ENCODE measurements at regions not wholly inside any gene's neighbourhood (a gene's known extent, or its start where the extent isn't known, plus 50 kb on each side); places are given as distances from the start of the nearest gene placed in this dataset.
"Not testable (repeated sequence)": the region's sequence is repeated elsewhere in the genome, so short reads cannot be mapped to it uniquely, and the experiment has no call there.

DNA sequence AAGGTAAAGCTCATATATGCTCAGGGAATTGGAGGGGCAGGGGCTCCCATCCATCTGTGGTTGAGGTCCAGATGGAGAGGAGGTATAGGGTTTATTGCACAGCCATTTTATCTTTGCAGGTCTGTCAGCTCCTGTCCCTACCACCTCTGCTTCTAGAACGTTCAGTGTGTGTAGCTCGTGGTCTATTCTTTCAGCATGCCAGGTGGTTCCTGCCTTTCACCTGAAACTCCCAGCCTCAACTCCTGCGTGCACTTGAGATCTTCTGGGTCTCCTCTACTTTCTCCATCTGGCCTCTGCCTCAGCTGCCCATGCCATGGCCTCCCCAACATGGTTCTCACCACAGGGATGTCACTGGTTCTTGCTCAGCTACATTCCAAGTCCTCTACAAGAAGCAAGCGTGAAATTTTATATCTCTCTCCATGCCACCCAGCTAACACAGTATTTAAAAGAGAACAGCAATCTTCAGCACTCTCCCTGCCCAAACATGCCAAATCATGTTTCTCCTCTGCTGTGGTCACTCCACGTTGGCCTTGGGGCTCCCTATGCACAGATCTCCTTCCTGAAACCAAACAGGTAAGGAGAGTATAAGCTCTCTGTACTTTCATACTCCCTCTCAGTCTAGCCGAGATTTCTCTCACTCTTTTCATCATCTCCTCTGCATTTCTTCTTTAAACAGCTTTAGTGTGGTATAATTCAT, 157.8 kb upstream of the TRPC6 start:
- no peak for DNase-seq

DNA sequence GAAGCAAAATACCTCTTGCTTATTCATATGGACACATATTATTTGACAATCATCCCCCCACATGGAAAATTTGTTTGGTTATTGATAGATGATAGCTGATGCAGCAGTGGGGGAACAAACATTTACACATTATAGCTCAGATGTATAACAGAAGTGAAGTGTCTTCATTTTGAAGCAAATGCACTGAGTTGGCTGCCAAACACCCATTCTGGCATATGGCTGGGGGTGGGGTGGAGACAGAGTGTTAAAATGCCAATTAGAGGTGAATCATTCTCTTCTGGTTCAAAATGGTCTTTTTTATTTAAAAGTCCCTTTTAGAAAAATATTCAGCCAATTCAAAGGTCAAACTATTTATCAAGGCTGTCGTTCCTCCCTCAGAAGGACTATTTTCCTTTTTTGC, 157.3 kb upstream of the TRPC6 start:
- DNase-seq: no peak

DNA sequence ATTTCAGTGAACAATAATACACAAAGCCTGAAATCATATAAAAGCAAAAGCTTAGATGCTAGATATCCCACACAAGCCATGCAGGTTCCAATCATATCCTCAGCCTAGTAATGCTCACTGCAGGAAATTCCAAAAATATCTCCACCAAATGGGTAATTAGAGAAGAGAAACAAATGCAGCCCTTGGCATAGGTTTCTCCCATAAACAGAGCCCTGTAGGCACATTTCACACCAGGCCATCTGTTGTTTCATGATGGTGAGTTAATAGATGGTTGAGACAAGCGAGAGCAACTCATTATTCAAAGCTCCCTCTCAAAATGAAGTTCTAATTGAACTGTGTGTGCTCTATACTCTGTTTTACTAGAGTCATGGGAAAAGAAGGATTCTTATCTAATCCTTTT, 154.6 kb upstream of the TRPC6 start:
- DNase-seq: peak in 2 of 3 donors; percentile 26 to 38

DNA sequence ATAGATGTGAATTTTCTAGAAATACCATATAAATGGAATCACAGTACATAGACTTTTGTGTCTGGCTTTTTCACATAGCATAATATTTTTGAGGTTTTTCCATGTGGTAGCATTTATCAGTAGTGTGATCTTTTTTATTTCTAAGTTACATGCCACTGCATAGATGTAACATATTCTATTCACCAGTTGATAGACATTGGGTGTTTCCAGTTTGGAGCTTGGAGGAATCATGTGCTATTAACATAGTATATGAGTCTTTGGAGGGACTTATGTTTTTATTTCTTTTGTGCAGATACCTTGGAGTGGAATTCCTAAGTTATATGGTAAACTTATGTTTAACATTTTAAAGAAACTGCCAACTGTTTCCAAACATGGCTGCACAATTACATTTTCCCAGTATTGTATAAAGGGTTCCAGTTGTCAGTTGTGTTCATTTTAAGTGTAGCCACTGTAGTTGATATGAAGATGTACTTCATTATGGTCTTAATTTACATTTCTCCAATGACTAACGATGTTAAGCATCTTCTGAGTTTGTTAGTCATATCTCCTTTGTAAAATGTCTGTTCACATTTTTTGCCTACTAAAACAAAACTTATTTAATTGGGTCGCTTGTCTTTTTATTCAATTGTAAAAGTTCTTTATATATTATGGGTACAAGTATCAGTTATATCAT, 145.7 kb upstream of the TRPC6 start:
- no peak for DNase-seq

DNA sequence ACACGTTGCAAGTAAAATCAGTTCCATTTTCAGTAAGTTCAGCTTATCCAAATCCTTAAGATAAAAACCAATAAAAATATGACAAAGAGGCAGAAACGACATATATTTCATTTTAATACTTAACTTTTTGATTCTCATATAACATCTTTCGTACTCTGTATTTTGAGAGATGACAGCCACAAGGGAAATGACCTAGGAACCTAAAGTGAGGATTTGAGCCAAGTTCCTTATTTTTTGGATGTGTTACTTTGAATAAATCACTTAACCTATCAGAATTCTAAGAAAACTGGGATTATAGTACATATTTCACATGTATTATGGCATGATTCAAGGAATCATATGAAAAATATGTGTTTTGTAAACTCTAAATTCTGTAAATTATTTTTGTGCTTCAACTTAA, 143.6 kb upstream of the TRPC6 start:
- peak in 2 of 3 donors; percentile 58 to 78 for DNase-seq

- DNase-seq: no peak
These were observed 143.2 kb upstream of the TRPC6 start for GRCh38 chr11:101726988-101727387.

DNA sequence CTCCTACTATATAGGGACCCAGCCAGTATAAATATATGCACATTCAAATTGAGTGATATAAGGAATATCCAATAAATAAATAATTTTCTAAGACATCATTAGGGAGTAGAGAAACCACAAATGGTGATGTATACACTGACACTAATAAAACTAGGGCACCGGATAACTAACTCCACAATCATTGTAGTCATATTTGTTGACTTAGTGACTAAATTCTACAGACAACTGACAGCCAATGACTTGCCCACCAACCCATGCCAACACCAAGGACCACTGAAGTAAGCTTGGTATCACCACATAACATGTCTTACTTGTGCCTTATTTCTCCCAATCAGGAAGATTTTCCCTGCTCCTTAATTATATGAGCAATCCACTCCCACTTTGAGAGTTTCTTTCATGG, 139.6 kb upstream of the TRPC6 start:
- DNase-seq: no peak

DNA sequence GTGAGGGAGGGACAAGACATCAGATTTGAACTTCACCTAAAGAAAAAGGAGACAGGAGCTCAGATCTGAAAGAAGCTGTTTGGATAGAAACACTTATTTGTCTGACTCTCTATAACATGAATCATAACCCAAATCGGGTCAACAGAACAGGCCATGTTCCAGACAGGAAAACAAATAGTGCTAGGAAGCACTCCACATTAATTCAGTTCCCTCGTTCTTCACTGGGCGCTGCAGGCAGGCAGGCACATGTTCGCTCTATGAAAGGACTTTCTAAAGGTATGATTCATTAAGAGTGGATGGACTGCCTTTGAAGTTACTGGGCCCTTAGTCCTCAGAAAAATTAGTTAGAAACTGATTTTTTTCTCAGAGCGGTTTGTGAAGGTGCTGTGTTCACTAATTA, 137.5 kb upstream of the TRPC6 start:
- DNase-seq: no peak

DNA sequence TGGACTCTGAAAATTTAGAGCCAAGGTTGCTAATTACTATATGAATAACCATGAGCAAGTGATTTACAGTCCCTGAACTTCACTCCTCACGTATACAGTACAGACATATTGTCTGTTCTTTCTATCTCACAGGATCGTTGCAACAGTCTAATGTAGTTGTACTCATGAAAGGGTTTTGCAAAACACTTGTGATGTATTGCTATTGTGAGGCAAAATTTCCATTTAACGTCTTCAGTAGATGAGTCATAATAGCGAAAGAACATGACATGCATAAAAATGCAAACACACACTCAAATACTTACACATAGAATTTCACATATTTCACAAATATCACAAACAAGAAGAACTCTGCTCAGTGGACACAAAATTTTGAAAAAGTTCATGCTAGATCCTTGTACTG, 134.6 kb upstream of the TRPC6 start:
- DNase-seq: no peak

GRCh38 chr11:101717619-101718018, 133.8 kb upstream of the TRPC6 start:
- no peak for DNase-seq

GRCh38 chr11:101715281-101715680, 131.5 kb upstream of the TRPC6 start:
- no peak for DNase-seq

DNA sequence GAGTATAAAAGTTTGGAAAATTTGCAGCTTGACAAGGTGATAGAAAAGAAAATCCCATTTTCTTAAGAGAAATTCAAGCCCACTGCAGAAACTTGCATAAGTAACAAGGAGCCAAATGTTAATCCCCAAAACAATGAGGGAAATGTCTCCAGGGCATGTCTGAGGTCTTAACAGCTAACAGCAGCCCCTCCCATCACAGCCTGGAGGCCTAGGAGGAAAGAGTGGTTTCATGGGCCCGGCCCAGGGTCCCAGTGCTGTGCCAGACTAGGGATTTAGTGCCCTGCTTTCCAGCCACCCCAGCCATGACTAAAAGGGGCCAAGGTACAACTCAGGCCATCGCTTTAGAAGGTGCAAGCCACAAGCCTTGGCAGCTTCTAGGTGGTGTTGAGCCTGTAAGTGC, 123.7 kb upstream of the TRPC6 start:
- DNase-seq: no peak

DNA sequence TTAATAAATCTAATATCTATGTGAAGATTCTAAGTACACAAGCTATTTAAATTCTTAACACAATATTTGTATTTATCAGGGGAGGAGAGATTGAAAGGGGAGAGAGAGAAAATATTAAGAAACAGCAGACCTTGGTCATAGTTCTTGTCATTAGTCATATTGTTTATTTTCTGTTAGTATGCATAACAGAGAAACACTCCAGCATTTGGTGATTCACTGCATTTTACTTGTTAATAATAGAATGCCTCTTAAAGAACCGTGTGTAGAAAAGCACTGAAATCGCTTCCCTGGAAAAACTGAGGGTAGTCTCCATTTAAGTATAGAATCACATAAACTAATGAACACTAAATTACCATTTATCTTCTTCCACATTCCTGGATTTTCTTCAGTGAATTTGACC, 122.7 kb upstream of the TRPC6 start:
- no peak for DNase-seq

GRCh38 chr11:101705972-101706371, 122.2 kb upstream of the TRPC6 start:
- peak in 2 of 3 donors; percentile 13 to 14 for DNase-seq

DNA sequence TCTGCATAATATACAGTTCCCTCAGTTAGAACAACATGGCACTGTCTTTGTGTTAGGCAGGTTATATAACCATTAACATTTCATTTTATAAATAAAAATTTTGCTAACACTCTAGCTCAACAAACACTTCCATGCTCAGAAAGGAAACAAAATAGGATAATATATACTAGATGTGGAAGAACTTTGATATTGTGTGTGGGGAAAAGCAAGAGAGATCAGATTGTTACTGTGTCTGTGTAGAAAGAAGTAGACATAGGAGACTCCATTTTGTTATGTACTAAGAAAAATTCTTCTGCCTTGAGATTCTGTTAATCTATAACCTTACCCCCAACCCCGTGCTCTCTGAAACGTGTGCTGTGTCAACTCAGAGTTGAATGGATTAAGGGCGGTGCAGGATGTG, 111.1 kb upstream of the TRPC6 start:
- not testable (repeated sequence) for DNase-seq

- no peak for DNase-seq
These were observed 109.2 kb upstream of the TRPC6 start for GRCh38 chr11:101692980-101693379.

- DNase-seq: peak in 2 of 3 donors; percentile 5 to 49
These were observed 102.7 kb upstream of the TRPC6 start for GRCh38 chr11:101686514-101686913.

- no peak for DNase-seq
These were observed 84.4 kb upstream of the TRPC6 start for GRCh38 chr11:101668236-101668635.

DNA sequence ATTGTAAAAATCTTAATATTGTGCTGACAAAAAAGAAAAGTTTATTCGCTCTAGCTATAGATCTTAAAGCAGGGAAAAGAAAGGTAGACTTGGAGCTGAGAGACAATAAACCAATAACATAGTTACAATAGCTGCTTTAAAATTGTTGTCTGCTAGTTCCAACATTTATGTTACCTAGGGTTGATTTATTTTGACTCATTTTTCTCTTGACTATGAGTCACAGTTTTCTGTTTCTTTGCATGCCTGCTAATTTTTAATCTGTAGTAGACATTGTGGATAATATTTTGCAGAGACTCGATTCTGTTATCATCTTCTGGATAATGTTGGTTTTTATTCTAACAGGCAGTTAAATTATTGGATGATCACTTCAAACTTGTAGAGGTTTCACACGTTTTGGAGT, 83.1 kb upstream of the TRPC6 start:
- DNase-seq: no peak

DNA sequence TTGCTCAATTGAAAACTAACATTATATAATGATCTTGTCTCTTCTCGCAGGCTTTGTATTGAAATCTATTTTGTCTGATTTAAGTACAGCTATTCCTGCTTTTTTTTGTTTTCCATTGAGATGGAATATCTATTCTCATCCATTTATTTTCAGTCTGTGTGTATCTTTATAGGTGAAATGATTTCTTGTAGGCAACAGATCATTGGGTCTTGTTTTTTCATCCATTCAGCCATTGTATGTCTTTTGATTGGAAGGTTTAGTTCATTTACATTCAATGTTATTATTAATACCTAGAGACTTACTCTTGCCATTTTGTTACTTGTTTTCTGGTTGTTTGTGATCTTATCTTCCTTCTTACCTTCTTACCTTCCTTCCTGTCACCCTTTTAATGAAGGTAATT, 77.8 kb upstream of the TRPC6 start:
- DNase-seq: no peak

Data from muscle of back (tissue), 3 donors.